Nucleus accumbens (tissue), 56 donors: ENCODE measurements at regions not wholly inside any gene's neighbourhood (a gene's known extent, or its start where the extent isn't known, plus 50 kb on each side); places are given as distances from the start of the nearest gene placed in this dataset.

Experiments used
- DNase-seq, 56 donors: peaks; one replicate each; lab custom pipeline; 2025; lab: John Stamatoyannopoulos, UW

DNA sequence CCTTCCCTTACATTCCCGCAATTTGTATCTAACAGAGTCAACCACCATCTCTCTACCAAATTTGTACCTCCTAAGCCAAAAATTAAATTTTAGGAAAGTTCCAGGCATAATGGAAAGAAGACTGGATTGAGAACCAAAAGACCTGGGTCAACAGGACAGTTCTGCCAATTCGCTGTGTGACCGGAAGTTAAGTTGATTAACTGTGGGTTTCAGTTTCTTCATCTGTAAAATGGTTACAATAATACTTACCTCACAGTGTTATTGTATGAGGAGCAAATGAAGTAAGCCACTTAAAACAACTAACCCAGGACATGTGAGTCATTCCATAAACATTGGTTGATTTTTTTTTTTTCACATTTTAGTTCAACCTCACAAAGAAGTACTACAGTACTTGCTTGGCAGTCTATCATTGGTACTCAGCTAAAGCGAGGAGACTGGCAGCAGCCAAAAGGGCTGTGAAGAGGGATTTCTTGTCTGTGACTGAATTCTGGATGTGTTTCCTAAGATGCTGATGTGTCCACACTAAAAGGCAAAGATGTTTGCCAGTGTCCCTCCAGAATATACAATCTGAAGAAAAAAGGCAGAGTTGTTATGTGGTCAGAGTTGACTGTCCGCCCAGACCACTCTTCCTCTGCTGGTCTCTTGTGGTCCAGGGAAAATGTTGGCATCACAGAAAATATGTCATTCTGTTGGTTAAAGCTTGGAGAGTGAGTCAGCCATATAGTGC lies 198.6 kb downstream of the TLE1 start:
- DNase-seq, result no peak

DNA sequence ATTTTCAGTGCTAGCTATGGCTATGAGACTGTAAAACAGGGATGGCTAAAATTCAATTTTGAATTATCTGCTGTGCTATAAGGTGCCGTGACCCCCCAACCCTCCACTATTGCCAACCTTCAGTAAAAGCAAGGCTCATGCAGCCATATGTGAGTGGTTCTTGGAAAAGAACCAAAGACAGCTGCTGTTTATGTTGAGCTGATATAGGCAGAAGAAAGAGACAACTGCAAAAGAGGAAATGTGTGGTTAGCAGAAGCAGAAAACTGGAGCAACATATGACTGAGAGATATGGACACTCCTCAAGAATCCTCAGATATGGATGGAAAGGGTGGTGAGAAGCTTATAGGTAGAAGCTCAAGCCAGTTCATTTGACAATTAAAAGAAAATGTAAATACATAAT lies 200.3 kb downstream of the TLE1 start:
- no peak for DNase-seq

DNA sequence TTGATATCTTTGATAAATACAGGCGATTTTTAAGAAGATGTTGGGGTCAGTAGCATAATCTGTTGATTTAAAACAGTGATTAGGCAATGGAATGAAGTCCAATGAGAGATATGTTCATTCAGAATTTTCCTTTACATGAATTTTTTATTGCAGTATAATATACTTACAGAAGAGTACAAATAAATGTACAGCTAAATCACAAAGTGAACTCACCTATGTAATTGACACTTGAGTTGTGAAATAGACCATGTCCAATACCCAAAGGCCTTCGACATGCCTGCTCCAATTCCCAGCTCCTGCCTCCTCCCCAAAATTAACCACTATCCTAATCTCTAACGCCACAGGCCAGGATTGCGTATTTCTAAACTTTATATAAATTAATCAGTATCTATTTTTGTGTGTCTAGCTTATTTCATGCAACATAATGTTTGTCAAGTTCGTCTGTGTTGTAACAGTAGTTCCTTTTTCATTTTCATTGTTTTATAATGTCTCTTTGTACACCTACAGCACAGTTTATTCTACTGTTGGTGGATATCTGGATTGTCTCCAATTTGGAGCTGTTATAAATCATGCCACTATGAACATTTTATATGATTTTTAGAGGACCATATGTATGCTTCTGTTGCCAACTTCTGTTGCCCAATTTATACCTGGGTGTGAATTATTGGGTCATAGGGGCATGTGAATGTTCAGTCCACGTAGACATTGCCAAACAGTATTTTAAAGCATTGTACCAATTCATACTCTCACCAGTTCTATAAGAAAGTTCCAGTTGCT lies 208.3 kb downstream of the TLE1 start:
- no peak for DNase-seq

DNA sequence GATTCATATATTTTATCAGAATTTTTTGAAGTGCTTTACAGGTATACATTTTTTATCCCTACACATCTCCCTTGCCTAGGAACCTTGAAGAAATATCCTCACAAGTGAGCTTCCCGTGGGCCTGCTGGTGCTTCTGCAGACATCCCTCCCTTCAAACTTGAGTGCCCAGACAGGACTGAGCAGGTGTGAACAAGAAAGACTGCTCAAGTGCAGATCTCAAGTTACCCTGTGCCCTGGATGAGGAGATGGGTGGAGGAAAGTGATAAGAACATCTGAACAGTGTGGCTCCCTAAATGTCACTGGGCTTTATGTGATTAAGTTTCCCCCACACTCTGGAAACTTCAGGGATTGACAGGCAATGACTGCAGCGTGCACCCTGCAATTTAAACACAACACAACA lies 209.8 kb downstream of the TLE1 start:
- no peak for DNase-seq

DNA sequence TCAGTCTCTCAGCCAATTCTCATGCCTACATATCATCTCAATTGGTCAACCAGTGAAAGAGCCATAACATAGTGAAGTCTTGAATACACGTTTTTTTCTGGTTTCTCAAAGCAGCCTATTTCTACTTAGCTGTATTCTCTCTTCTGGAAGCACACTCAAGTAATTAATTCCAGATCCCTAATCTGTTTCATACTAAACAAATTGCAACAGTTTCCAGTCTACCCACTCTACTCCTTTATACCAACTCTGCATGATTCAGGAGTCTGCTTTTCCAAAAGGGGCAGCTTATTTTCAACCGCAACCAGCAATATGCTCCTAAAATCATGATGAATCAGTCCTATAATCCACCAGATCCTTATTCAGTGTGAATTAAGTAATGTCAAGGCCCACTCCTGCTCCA lies 211.7 kb downstream of the TLE1 start:
- no peak for DNase-seq

DNA sequence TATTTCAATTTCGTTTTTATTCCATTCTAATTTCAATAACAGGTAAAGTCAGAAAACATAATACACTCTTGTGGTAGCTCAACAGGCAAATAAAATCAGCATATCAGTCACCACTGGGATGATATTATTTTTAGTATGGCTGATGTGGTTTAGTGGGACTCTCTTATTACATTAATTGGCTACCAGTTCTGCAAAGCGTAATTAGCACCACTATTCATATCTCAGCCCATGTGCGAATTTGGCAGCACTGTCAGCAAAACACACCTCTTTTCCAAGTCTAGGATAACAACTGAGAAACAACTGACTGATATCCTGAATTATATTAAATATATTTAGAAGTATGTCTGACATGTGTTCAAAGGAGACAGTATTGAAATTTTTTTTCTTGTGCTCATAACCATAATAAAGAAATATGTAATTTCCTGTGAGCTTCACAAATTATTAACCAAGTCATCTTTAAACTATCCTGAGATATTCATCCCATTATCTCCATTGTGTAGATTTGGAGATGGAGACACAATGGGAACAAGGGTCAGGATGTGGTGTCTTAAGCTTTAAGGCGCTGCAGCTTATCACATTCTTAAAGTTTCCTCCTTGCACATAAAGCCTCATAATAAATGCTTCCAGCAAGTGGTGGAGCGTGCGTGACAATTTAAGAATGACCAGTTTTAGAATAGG lies 212.4 kb downstream of the TLE1 start:
- DNase-seq, result no peak

DNA sequence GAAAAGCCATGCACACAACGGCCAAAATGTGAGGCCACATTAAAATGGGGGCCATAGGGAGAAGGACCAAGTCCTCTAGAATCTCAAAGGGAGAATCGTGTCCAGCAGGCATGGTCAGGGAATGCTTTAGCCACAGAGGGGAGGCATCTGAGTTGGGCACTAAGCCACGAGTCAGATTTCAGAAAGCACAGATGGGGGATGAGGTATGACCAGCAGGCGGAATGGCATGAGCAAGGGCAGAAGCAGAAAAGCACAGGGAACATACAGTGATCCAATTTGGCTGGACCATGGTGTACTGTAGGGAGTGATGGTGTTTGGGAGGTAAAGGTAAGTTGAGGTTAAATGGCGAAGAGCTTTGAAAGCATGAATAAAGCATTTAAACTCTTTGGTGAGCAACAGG lies 214.6 kb downstream of the TLE1 start:
- no peak for DNase-seq

DNA sequence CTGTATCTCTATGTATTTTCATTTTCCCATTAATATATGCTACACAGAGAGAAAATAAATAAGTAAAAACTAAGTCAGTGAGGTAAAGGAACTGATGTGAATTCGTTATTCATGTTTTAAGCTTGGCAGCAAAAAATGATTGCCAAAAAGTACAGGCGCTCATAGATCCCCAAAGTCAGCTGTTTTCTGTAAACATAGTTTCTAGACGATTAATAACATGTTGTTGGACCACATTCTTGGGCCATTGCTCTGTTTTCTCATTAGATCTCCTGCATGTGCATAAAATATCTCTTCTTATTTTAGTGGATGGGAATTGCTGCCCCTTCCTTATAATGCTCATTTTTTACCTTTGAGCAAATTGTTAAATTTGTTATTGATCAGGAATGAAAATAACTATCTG lies 215.2 kb downstream of the TLE1 start:
- DNase-seq, result no peak

DNA sequence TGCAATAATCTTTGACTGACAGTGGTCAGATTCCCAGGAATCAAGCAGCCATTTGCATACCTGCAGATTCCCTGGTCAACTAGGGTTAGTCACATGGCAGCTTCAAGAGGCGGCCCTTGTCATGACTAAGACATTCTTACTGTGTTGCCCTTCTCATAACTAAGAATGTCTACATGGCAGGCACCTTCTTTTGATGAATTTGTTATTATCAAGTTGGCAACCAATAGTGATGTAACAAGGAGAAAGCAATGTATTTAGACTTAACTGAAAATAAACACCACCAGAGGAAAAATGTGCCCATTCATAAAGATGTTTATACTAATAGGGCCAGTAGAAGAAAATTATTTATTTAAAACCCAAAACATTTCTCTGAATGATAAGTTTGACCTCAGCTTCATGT lies 215.6 kb downstream of the TLE1 start:
- no peak for DNase-seq

DNA sequence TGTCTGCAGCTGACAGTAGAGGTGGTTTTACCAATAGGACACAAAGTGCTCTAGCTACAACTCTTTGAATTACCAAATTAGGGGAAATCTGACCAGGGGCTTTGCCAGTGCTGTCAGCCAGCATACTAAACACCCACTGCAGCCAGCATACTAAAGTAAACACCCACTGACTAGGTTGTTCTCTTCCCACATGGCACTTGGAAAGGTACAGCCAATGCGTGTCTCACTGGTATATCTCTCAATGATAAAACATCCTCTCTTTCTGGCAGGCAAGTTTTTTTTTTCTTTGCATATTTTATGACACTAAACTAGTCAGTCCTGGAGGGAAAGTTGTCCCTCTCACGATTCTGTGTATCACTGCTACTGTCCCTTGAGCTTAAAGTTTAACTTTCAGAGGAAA lies 216.1 kb downstream of the TLE1 start:
- no peak for DNase-seq

DNA sequence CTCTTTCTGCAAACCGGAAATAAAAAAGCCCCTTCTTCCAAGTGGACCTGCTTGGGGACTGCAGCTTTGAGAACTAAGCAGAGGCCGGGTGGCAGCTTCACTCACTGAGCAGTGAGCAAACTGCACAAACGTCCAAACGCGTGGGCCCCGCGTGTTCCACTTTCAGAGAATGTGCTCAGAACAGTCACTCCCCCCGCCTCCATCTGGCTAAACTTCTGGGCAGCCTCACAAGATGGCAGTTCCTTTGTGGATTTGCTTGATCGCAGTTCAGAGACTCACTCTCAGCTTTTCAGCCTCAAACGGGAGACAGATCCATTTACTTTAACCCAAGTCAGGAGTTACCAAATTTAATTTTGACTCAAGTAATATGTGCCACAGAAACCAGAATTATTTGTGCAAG lies 216.6 kb downstream of the TLE1 start:
- no peak for DNase-seq

DNA sequence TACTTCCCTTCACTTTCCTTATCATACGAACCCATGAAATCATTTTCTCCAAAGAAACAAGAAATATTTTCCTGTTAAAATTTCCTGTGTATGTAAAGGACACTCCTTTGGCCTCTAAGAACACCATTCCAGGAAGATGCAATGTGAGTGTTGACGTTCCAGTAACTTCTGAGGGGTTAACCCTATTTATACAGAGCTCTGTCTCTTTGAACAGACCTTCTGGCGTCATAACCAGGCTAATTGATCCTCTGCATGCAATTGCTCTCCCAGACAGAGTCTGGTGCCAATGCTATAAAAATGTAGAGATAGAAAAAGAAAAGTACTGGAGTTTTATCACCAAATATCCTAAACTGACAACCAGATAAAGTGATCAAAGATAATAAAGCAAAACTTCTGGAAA lies 218.5 kb downstream of the TLE1 start:
- DNase-seq, result no peak

DNA sequence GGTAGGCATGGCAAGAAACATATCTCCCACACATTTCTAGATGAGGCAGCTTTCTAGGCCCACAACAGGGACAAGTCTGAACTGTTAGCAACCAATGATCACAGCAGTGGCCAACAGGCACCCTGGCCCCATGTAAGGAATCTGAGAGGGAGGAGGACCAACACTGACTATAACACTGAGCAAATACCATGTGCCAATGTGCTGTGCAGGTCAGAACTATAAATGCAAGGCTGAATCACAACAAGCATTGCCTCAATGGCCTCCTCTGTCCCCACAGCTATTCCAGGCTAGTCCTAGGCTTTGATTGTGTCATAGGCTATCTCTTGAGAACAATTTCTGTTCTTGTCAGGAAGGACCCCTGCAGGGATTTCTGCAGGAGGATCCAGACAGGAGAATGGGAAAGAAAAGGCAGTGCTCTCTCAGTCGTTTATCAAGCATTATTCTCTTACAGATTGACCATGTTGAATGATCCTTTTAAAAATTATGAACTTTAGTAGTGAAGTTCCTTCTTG lies 221.2 kb downstream of the TLE1 start:
- no peak for DNase-seq

DNA sequence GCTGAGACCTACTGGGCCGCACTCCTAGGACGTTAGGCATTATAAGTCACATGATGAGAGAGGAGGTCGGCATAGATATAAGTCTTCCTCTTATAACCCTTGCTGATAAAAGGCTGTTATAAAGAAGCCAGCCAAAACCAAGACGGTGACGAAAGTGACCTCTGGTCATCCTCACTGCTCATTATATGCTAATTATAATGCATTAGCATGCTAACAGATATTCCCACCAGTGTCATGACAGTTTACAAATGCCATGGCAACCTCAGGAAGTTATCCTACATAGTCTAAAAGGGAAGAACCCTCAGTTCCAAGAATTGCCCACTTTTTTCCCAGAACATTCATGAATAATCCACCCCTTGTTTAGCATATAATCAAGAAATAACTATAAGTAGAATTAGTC lies 222.4 kb downstream of the TLE1 start:
- DNase-seq, result no peak

DNA sequence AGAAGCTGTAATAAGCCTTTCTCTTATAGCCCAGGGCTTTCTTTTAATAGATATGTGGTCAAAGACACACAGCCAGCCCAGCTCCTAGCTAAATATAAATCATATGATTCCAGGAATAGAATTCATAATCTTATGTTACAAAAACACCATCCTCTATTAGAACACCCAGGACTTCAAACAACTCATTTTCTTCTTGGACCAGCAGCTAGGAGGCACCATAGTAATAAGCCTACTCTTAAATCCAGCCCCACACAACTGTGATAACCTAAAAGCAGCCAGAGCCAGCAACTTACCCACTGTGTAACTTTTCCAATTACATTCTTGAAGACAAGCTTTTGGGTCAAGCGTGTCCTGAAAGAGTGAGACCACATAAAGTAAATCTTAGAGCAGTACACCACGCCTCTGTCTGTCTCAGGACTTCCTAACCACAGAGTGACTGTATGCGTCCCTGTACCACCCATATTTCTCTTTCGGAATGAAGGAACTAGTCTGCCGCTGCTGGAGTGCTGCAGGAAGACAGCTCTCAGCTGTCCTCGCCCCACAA lies 223.8 kb downstream of the TLE1 start:
- DNase-seq, result no peak

DNA sequence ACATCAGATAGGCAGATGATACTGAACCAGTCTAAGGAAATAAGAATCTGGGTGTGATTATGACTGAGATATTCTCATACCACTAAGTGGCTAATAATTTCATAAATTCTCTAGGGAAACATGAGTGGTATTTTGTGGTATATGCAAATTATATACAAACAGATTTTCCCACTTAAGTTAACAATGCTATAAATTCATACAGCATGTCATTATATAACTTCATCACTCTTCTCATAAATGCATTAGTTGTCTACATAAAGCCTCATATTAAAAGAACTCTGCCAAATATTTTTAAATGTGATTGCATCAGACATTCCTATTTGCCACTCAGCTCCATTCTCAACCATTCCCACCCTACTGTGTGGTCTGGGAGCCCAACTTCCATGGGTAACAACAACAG lies 226.5 kb downstream of the TLE1 start:
- DNase-seq, result no peak

DNA sequence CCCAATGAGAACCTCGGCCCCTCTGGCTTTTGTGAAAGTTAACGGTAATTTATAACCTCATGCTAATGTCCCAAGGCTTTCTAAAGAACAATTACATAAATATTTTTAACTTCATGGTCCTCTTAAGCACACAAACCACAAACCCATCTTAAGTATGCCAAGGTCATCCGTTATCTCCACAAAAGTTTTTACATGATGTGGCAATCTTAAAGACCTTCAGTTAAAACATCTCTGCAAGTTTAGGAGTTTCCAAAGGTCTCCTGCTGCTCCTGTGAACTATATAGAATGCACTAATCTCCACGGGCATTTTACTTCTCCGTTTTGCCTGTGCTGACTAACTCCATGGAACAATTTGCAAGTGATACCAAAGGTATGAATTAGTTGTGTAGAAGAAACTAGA lies 228.2 kb downstream of the TLE1 start:
- no peak for DNase-seq

DNA sequence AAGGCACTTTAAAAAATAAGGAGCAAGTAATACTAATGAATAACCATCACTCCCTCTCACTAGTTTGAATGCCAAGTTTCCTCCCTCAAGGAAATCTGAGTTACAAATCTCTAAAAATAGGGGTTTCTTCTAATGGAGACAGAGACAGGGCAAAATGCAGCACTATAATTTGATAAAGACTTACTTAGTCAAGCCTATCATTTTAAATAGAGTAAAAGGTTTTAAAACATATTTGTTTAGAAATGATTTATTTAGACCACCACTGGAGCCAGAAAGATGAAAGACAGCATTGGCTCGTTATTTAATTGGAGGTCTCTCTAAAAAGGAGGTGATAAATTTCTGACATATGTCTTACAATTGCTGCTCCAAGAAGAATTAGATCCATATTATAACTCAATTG lies 228.7 kb downstream of the TLE1 start:
- no peak for DNase-seq

DNA sequence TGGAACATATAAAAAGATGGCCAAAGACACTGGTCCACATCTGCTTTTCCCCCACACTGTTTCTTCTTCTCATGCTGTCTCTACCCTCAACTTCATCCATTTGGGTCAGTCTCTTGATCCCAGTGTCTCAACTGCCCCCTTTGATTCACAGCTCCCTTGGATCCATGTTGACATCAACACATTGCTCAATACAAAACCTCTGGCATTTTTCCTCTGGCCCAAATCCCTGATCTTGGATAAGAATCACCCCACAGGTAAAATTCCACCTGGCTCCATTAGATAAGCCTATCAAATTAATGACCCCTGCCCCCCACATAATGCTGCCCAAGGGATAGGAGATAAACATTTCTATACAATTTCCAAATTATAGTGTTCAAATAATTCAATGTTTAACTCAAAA lies 229.8 kb downstream of the TLE1 start:
- DNase-seq, result no peak

DNA sequence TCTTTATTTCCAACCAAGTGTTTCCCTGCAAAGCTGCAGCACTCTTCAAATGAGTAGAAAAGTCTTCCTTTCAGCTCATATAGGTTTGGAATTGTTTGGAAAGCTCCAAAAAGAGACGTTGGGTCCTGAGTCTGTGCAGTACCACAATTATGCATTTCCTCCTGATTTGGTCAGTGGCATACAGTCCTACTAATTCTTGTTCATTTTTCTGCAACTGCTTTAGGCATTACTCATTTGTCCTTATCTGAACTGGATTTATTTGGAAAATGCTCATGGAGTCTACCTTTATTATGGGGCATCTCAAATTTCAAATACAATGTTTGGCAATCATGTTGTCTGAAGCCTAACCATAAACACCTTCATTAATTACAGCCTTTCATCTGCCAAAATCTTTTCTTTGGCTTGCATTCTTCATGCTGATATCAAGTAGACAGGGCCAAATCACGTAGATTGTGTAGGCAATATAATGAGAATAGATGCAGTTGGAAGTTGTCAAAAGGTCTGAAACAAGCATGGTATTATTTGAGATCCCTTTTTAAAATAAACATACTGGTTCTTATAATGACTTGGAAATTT lies 232.8 kb downstream of the TLE1 start:
- DNase-seq, result no peak
